ENCODE measurements at regions not wholly inside any gene's neighbourhood (a gene's known extent, or its start where the extent isn't known, plus 50 kb on each side); places are given as distances from the start of the nearest gene placed in this dataset.

DNA sequence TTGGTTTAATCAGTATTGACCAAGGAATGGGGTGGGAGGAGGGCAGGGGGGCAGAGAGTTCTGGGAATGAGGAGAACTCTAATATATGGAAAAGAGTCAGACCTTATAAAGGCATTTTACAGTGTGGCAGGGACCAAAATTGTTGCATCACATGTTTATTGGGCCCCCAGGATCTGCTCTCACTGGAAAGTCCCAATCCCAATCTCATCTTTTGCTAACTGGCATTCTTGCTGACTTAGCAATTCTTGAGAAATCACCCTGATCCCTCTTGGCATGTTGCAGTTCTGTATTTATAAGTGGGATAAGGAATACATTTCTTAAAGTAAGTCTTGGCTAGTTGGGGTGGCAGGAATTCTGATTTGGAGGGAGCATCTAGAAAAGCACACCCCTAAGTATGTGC is 104.4 kb upstream of the CXCL14 start:
- TF ChIP-seq FOSL1 (IDR thresholded peaks at IDR 0.05; ENCODE audit: insufficient read depth, low read depth, low read length) = no peak
- no peak for TF ChIP-seq NANOG (IDR thresholded peaks at IDR 0.05; ENCODE audit: insufficient read depth, low read depth, low read length, poor library complexity, severe bottlenecking)
- TF ChIP-seq GTF2F1 (IDR thresholded peaks at IDR 0.05; ENCODE audit: borderline replicate concordance, low read depth, low read length) = no peak
- TF ChIP-seq SP2 (IDR thresholded peaks at IDR 0.05; ENCODE audit: low read length) = no peak

All from H1 (cell line).